Kidney capillary endothelial cell (primary cell): ENCODE measurements at regions not wholly inside any gene's neighbourhood (a gene's known extent, or its start where the extent isn't known, plus 50 kb on each side); places are given as distances from the start of the nearest gene placed in this dataset.

Experiments
- DNase-seq: peaks from one replicate; pipeline ENCODE4 v3.0.0-alpha.2; 2018; ENCODE audit warnings: low spot score

GRCh38 chr10:118501171-118501570, 94.3 kb downstream of the PRLHR start:
- no peak for DNase-seq

- DNase-seq, result no peak
Measured at GRCh38 chr10:118500477-118501104, 94.9 kb downstream of the PRLHR start.

- DNase-seq, result no peak
Measured at GRCh38 chr10:118499186-118499585, 96.3 kb downstream of the PRLHR start.

DNA sequence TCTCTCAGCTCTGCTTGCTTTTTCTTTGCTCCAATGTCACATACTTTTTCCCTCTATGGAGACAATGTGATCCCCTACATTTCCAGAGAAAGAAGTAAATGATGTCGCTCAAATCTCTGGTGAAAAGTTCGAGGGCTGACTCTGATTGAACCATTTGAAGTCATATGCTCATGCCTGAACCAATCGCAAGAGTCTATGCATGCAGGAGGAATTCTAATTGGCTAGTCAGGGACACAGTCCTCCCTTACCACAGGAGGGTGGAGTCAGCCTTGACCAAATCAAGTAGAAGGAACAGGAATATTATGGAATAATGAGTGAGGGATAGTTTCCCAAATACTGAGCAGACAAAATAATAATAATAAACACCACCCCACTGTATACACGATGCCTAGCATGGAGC, 96.8 kb downstream of the PRLHR start:
- DNase-seq, result no peak

- no peak for DNase-seq
Measured at GRCh38 chr10:118497227-118497626, 98.2 kb downstream of the PRLHR start.

- no peak for DNase-seq
Measured at GRCh38 chr10:118496525-118496924, 98.9 kb downstream of the PRLHR start.

DNA sequence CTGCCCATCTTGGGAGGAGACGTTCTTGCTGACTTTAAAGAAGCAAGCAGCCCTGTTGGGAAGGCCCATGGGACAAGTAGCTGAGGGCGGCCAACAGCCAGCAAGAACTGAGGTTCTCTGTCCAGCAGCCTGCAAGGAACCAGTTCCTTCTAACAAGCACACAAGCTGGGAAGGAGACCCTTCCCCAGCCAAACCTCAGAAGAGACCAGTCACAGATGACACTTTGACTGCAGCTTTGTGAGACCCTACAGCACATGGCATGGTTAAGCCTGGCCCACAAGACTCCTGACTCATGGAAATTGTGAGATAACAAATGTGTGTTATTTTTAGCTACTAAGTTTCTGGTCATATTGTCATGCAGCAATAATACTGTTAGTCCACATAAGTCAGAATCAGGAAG, 99.9 kb downstream of the PRLHR start:
- no peak for DNase-seq

DNA sequence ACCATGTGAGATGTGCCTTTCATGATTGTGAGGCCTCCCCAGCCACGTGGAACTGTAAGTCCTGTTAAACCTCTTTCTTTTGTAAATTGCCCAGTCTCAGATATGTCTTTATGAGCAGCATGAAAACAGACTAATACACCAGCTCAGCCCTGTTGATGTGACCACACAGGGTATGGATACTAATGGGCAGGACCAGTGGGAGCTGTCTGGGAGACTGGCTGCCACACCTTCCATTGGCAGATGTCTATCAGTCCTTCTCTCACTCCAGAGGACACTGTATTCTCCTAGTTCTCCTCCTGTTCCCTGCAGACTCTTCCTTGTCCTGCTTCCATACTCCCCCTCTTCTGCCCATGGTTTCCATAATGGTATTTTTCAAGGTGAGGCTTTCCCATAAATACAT, 104.4 kb downstream of the PRLHR start:
- DNase-seq, result no peak

DNA sequence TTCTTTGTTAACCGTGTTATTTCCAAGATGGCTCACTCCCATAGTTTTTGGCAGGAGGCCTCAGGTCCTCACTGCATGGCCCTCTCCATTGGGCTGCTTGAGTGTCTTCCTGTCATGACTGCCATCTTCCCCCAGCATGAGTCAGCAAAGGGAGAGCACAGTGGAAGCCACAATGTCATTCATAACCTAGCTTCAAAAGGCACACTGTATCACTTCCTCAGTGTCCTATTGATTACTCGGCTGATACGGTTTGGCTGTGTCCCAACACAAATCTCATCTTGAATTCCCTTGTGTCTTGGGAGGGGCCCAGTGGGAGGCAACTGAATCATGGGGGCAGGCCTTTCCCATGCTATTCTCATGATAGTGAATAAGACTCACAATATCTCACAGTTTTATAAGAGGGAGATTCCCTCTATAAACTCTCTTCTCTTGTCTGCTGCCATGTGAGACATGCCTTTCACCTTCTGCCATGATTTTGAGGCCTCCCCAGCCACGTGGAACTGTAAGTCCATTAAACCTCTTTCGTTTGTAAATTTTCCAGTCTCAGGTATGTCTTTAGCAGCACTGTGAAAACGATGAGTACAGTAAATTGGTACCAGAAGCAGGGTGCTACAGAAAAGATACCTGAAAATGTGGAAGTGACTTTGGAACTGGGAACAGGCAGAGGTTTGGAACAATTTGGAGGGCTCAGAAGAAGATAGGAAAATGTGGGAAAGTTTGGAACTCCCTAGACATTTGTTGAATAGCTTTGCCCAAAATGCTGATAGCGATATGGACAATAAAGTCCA, 106.5 kb downstream of the PRLHR start:
- no peak for DNase-seq

- no peak for DNase-seq
Measured at GRCh38 chr10:118485641-118486040, 109.8 kb downstream of the PRLHR start.

- DNase-seq, result no peak
Measured at GRCh38 chr10:118484152-118484871, 111.1 kb downstream of the PRLHR start.

DNA sequence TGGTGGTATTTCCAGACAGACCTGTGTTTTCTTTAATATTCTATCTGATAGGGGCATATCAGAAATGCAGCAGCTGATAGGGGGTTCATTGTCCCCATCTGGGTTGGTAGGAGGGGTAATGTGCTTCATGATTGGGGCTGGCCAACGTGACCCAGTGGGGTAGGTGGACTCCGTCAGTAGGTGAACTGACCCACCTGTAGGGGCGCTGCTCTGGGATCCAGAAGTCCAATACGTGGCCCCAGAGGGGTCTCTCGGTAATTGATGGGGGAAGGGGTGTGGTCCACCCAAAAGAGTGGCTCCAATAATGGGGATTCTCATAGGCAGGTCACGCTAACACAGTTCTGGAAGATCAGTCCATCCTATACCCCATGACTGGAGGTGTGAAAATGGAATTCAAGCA, 112.0 kb downstream of the PRLHR start:
- no peak for DNase-seq

DNA sequence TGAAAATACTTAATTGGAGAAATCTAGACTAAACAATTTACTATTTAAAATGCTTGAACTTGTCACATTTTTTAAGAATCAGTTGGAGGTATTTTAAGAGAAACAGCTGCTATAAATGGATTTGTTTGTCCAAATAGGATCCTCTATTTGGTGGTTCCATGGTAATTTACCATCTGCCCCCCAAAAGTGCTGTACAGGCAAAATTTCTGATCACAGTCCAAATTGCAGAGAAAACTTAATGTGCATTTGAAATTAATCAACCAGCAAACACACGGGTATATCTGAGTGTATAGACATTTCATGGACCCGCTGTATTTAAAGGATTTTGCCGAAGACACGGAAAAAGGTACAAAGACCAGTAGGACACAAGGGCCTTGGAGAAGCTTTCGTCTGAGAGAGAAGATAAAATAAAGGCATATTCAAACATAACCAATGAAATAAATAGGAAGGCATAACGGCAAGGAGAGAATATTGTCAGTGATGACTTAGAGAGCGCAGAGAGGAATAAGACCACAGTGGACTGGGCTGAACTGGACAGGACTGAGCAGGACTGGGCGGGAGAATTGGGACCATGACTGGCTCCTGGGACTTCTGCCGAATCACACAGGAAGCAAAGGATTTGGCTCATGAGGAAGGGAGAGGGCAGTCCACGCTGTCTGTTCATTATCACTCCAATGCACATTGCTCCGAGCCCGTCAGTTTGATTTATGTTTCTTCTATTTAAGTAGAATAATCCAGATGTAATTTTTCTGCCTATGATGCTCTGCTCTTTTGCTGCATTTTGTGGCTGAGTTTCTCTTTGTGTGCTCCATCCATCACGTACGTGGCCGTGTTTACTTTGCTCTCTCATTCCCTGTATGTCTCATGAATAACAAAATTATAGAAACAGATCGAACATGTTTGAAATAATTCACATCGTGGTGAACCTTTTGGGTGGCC, 112.8 kb downstream of the PRLHR start:
- DNase-seq, result no peak

- DNase-seq, result no peak
Measured at GRCh38 chr10:118481871-118482270, 113.6 kb downstream of the PRLHR start.

GRCh38 chr10:118475214-118475613, 120.2 kb downstream of the PRLHR start:
- no peak for DNase-seq

- DNase-seq, result no peak
Measured at GRCh38 chr10:118474111-118474510, 121.3 kb downstream of the PRLHR start.

DNA sequence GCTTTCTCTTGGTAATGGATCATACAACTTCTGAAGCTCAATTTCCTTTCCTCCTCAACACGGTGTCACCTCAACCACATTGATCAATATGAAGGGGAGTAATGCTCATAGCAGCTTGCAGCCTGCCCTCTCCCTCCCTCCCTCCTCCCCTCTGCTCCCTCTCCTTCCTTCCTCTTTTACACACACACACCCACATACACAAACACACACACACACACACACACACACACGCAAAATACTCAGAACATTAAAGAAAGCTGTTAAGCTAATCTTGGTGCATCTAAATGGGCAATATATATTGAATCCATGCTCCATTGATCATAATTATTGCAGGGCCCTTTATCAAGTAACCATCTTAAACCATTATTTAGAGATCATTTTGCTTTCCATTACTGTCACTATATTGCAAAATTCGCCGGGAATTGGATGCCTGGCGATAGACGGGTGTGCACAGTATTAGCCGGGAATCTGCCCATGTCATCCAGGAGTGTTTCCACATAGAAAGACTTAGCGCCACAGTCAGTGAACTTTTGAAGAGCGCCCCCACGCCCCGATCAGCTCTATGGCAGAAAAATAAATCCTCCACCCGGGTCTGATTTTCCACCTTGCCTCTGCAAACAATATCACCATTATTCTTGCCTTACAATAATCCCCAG, 122.0 kb downstream of the PRLHR start:
- DNase-seq, result no peak

GRCh38 chr10:118472415-118473304, 122.8 kb downstream of the PRLHR start:
- DNase-seq, result no peak

DNA sequence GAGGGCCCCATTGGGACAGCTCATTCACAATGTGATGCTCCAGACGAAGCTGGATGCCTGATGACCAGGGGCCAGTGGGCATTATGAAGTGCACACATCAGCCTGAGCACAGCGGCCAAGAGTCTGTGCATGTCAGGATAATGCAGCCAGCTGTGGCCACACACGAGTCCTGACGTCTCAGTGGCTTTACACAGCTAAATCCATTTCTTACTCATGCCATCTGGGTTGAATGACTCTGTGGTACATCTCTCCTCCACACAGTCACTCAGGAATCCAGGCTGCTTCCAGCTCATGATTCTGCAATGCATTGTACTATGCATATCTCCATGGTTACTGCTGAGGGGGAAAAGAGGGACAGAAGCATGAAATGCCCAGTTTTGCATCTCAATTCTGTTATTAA, 123.6 kb downstream of the PRLHR start:
- no peak for DNase-seq

GRCh38 chr10:118470470-118470869, 125.0 kb downstream of the PRLHR start:
- no peak for DNase-seq
